WTC11 (cell line): ENCODE measurements at regions not wholly inside any gene's neighbourhood (a gene's known extent, or its start where the extent isn't known, plus 50 kb on each side); places are given as distances from the start of the nearest gene placed in this dataset.

ENCODE experiments used
- ATAC-seq: fragments of 200-7000 bp; cut with Tn5 transposase; 2 replicates; pipeline ENCODE4 v1.10.0; 2021; ENCODE audit warnings: mild to moderate bottlenecking, moderate library complexity
- CTCF ChIA-PET: fragments of 300-600 bp; sonication (Branson Sonifier 250); formaldehyde crosslinking; loops from one replicate; lab custom pipeline; 2021; ENCODE audit warnings: antibody characterized with exemption; lab: Charles Lee
- POLR2A ChIA-PET: fragments of 350-600 bp; sonication (Branson Sonifier 250); formaldehyde crosslinking; loops from one replicate; lab custom pipeline; 2021; ENCODE audit warnings: antibody characterized with exemption; lab: Charles Lee
- DNase-seq: peaks from one replicate; pipeline ENCODE4 v3.0.0; 2021; ENCODE audit warnings: low spot score
- H3K27ac Mint-ChIP-seq: 2 replicates; pipeline ENCODE4 v1.8.0; 2021; ENCODE audit warnings: mixed read lengths
- H3K27me3 Mint-ChIP-seq: 2 replicates; pipeline ENCODE4 v1.8.0; 2021; ENCODE audit warnings: low read depth, mild to moderate bottlenecking, moderate library complexity, mixed read lengths
- H3K36me3 Mint-ChIP-seq: 2 replicates; pipeline ENCODE4 v1.8.0; 2021; ENCODE audit warnings: mixed read lengths
- H3K4me1 Mint-ChIP-seq: 2 replicates; pipeline ENCODE4 v1.8.0; 2022; ENCODE audit warnings: mixed read lengths
- H3K4me3 Mint-ChIP-seq: 2 replicates; pipeline ENCODE4 v1.8.0; 2021; ENCODE audit warnings: mild to moderate bottlenecking, moderate library complexity, mixed read lengths
- H3K9me3 Mint-ChIP-seq: 2 replicates; pipeline ENCODE4 v1.8.0; 2021; ENCODE audit warnings: mixed read lengths
- FOXJ3 ChIP-seq: sonication (generic); formaldehyde crosslinking; IDR thresholded peaks from 2 replicates; pipeline ENCODE4 v1.9.0; 2021; ENCODE audit warnings: missing genetic modification reagents, mild to moderate bottlenecking, borderline replicate concordance
- FOXP1 ChIP-seq: sonication (generic); formaldehyde crosslinking; IDR thresholded peaks from 2 replicates; pipeline ENCODE4 v1.8.0; 2022; ENCODE audit warnings: missing genetic modification reagents, mild to moderate bottlenecking, moderate library complexity, borderline replicate concordance
- NR2C2 ChIP-seq: sonication (generic); formaldehyde crosslinking; IDR thresholded peaks from 2 replicates; pipeline ENCODE4 v1.8.0; 2022; ENCODE audit warnings: mild to moderate bottlenecking, missing genetic modification reagents
- PRRX2 ChIP-seq: fragments of 250-450 bp; sonication (Bioruptor Pico); IDR thresholded peaks from 2 replicates; pipeline ENCODE4 v1.8.0; 2021; ENCODE audit warnings: mild to moderate bottlenecking
- RELA ChIP-seq: sonication (generic); formaldehyde crosslinking; IDR thresholded peaks from 2 replicates; pipeline ENCODE4 v1.8.1; 2022; ENCODE audit warnings: missing genetic modification reagents, mild to moderate bottlenecking, borderline replicate concordance
- SOX15 ChIP-seq: fragments of 250-450 bp; sonication (Bioruptor Pico); IDR thresholded peaks from 2 replicates; pipeline ENCODE4 v1.9.0; 2021; ENCODE audit warnings: mild to moderate bottlenecking
- SP1 ChIP-seq: sonication (generic); formaldehyde crosslinking; conservative IDR thresholded peaks from 2 replicates; pipeline ENCODE4 v1.8.1; 2022; ENCODE audit warnings: missing genetic modification reagents
- ZNF138 ChIP-seq: sonication (generic); formaldehyde crosslinking; conservative IDR thresholded peaks from 2 replicates; pipeline ENCODE4 v1.8.1; 2022; ENCODE audit warnings: mild to moderate bottlenecking, moderate library complexity, missing genetic modification reagents
- ZNF317 ChIP-seq: sonication (generic); formaldehyde crosslinking; IDR thresholded peaks from 2 replicates; pipeline ENCODE4 v1.8.1; 2023; ENCODE audit warnings: low read depth, mild to moderate bottlenecking, moderate library complexity, missing genetic modification reagents, borderline replicate concordance
- ZNF396 ChIP-seq: fragments of 250-450 bp; sonication (Bioruptor Pico); IDR thresholded peaks from 2 replicates; pipeline ENCODE4 v1.8.0; 2021; ENCODE audit warnings: mild to moderate bottlenecking, moderate library complexity, borderline replicate concordance
- ZNF416 ChIP-seq: fragments of 250-450 bp; sonication (Bioruptor Pico); IDR thresholded peaks from 2 replicates; pipeline ENCODE4 v1.9.0; 2021; ENCODE audit warnings: mild to moderate bottlenecking, inconsistent platforms
- TF ChIP-seq, protein P1 (sequence below): fragments of 200-600 bp; IDR thresholded peaks from 2 replicates; pipeline ENCODE4 v1.8.0; 2022; ENCODE audit warnings: antibody characterized with exemption
- TF ChIP-seq, protein P2 (sequence below): sonication (generic); formaldehyde crosslinking; IDR thresholded peaks from 2 replicates; pipeline ENCODE4 v1.8.0; 2022; ENCODE audit warnings: mild to moderate bottlenecking, missing genetic modification reagents
- TF ChIP-seq, protein P3 (sequence below): fragments of 250-450 bp; sonication (Bioruptor Pico); IDR thresholded peaks from 2 replicates; pipeline ENCODE4 v1.8.0; 2021; ENCODE audit warnings: mild to moderate bottlenecking
- TF ChIP-seq, protein P4 (sequence below): sonication (generic); formaldehyde crosslinking; IDR thresholded peaks from 2 replicates; pipeline ENCODE4 v1.8.1; 2023; ENCODE audit warnings: mild to moderate bottlenecking, missing genetic modification reagents
- TF ChIP-seq, protein P5 (sequence below): sonication (generic); formaldehyde crosslinking; IDR thresholded peaks from 2 replicates; pipeline ENCODE4 v1.8.1; 2022; ENCODE audit warnings: low read depth, missing genetic modification reagents, borderline replicate concordance
- TF ChIP-seq, protein P6 (sequence below): sonication (generic); formaldehyde crosslinking; IDR thresholded peaks from 2 replicates; pipeline ENCODE4 v1.8.0; 2023; ENCODE audit warnings: missing genetic modification reagents, mild to moderate bottlenecking, borderline replicate concordance

DNA sequence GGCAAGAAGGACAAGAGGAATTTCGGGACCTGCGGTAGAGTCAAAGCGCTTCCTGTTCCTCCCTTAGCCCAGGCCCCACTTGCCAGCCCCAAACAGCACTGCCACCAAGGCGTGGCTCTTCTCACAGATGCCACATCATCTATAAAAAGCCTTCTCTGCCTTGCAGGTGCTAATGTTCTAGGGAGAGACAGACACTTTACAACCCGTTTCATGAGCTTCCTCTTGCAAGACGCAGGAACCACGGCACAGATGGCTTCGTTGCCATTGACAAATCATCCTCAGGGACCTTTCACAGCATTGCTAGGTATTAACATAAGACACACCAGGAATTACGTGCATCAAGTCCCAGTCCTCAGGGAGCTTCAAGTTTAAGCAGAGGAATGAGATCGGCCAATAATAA, 180.9 kb downstream of the JCAD start:
- ATAC-seq (no peak), DNase-seq (no peak)
- CTCF ChIA-PET = no interaction called here
- Mint-ChIP-seq H3K4me3 (no peak overlapping the region), H3K4me1 (peaks cover 5% of the 10 kb centered on the region), H3K36me3 (no peaks in the 10 kb centered on the region), H3K9me3 (no peaks in the 10 kb centered on the region), H3K27me3 (no peaks in the 10 kb centered on the region)
- TF ChIP-seq SOX15 (no peak), ZNF396 (no peak), RELA (CRISPR knock-in tag) (no peak), ZNF138 (no peak)
- TF ChIP-seq, protein P1, sequence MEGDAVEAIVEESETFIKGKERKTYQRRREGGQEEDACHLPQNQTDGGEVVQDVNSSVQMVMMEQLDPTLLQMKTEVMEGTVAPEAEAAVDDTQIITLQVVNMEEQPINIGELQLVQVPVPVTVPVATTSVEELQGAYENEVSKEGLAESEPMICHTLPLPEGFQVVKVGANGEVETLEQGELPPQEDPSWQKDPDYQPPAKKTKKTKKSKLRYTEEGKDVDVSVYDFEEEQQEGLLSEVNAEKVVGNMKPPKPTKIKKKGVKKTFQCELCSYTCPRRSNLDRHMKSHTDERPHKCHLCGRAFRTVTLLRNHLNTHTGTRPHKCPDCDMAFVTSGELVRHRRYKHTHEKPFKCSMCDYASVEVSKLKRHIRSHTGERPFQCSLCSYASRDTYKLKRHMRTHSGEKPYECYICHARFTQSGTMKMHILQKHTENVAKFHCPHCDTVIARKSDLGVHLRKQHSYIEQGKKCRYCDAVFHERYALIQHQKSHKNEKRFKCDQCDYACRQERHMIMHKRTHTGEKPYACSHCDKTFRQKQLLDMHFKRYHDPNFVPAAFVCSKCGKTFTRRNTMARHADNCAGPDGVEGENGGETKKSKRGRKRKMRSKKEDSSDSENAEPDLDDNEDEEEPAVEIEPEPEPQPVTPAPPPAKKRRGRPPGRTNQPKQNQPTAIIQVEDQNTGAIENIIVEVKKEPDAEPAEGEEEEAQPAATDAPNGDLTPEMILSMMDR = no peak
- TF ChIP-seq, protein P2, sequence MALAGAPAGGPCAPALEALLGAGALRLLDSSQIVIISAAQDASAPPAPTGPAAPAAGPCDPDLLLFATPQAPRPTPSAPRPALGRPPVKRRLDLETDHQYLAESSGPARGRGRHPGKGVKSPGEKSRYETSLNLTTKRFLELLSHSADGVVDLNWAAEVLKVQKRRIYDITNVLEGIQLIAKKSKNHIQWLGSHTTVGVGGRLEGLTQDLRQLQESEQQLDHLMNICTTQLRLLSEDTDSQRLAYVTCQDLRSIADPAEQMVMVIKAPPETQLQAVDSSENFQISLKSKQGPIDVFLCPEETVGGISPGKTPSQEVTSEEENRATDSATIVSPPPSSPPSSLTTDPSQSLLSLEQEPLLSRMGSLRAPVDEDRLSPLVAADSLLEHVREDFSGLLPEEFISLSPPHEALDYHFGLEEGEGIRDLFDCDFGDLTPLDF = no peak
- TF ChIP-seq, protein P3, sequence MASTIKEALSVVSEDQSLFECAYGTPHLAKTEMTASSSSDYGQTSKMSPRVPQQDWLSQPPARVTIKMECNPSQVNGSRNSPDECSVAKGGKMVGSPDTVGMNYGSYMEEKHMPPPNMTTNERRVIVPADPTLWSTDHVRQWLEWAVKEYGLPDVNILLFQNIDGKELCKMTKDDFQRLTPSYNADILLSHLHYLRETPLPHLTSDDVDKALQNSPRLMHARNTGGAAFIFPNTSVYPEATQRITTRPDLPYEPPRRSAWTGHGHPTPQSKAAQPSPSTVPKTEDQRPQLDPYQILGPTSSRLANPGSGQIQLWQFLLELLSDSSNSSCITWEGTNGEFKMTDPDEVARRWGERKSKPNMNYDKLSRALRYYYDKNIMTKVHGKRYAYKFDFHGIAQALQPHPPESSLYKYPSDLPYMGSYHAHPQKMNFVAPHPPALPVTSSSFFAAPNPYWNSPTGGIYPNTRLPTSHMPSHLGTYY = no peak
- TF ChIP-seq, all 79 proteins: peak for 0
- no peak overlapping the region for H3K27ac Mint-ChIP-seq
- POLR2A ChIA-PET = no interaction called here

DNA sequence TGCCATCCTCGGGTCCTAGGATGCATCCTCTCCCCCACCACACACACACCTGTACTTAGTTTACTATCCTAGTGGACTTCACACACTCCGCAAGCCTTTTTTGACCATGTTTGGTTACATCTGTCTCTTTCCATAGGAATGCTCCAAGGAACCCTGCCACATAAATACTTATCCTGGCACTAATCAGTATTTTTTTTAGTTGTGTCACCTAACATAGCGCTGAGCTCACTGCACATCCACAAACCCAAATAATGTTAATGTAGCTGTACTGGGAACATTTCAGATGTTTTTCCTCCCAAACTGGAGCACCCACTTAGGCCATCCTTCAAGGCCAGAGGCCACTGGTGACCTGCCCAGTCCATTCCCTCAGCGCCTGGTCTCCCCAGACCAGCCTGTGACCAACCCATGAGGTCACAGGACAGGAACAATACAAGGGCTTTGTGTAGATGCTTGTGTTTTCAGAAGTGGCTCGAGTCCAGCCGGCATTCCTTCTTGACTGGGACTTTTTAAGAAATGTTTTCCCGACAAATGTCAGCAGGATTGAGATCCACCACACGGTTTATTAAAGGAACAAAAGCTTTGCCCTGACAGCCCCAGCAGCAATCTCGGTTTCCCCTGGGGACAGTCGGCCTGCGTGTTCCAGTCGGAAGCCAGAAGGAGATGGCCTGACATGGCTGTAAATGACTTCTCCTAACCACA, 181.4 kb downstream of the JCAD start:
- Mint-ChIP-seq H3K4me1 (peaks cover 5% of the 10 kb centered on the region), H3K27ac (no peak overlapping the region)
- CTCF ChIA-PET = no interaction called here
- POLR2A ChIA-PET = no interaction called here
- TF ChIP-seq ZNF416 (CRISPR knock-in tag) (no peak), SP1 (CRISPR knock-in tag) (no peak), NR2C2 (no peak), ZNF317 (CRISPR knock-in tag) (no peak), FOXJ3 (CRISPR knock-in tag) (no peak), FOXP1 (no peak), PRRX2 (CRISPR knock-in tag) (no peak)
- TF ChIP-seq, protein P4, sequence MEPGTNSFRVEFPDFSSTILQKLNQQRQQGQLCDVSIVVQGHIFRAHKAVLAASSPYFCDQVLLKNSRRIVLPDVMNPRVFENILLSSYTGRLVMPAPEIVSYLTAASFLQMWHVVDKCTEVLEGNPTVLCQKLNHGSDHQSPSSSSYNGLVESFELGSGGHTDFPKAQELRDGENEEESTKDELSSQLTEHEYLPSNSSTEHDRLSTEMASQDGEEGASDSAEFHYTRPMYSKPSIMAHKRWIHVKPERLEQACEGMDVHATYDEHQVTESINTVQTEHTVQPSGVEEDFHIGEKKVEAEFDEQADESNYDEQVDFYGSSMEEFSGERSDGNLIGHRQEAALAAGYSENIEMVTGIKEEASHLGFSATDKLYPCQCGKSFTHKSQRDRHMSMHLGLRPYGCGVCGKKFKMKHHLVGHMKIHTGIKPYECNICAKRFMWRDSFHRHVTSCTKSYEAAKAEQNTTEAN (CRISPR knock-in tag) = no peak
- TF ChIP-seq, protein P5, sequence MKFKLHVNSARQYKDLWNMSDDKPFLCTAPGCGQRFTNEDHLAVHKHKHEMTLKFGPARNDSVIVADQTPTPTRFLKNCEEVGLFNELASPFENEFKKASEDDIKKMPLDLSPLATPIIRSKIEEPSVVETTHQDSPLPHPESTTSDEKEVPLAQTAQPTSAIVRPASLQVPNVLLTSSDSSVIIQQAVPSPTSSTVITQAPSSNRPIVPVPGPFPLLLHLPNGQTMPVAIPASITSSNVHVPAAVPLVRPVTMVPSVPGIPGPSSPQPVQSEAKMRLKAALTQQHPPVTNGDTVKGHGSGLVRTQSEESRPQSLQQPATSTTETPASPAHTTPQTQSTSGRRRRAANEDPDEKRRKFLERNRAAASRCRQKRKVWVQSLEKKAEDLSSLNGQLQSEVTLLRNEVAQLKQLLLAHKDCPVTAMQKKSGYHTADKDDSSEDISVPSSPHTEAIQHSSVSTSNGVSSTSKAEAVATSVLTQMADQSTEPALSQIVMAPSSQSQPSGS (CRISPR knock-in tag) = no peak
- TF ChIP-seq, protein P6, sequence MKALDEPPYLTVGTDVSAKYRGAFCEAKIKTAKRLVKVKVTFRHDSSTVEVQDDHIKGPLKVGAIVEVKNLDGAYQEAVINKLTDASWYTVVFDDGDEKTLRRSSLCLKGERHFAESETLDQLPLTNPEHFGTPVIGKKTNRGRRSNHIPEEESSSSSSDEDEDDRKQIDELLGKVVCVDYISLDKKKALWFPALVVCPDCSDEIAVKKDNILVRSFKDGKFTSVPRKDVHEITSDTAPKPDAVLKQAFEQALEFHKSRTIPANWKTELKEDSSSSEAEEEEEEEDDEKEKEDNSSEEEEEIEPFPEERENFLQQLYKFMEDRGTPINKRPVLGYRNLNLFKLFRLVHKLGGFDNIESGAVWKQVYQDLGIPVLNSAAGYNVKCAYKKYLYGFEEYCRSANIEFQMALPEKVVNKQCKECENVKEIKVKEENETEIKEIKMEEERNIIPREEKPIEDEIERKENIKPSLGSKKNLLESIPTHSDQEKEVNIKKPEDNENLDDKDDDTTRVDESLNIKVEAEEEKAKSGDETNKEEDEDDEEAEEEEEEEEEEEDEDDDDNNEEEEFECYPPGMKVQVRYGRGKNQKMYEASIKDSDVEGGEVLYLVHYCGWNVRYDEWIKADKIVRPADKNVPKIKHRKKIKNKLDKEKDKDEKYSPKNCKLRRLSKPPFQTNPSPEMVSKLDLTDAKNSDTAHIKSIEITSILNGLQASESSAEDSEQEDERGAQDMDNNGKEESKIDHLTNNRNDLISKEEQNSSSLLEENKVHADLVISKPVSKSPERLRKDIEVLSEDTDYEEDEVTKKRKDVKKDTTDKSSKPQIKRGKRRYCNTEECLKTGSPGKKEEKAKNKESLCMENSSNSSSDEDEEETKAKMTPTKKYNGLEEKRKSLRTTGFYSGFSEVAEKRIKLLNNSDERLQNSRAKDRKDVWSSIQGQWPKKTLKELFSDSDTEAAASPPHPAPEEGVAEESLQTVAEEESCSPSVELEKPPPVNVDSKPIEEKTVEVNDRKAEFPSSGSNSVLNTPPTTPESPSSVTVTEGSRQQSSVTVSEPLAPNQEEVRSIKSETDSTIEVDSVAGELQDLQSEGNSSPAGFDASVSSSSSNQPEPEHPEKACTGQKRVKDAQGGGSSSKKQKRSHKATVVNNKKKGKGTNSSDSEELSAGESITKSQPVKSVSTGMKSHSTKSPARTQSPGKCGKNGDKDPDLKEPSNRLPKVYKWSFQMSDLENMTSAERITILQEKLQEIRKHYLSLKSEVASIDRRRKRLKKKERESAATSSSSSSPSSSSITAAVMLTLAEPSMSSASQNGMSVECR = no peak
- TF ChIP-seq, all 79 proteins: peak for 0
- Mint-ChIP-seq H3K36me3 (no peaks in the 10 kb centered on the region), H3K27me3 (no peaks in the 10 kb centered on the region), H3K9me3 (no peaks in the 10 kb centered on the region), H3K4me3 (no peak overlapping the region)
- no peak for ATAC-seq
- DNase-seq = no peak
